ENCODE measurements at regions not wholly inside any gene's neighbourhood (a gene's known extent, or its start where the extent isn't known, plus 50 kb on each side); places are given as distances from the start of the nearest gene placed in this dataset.

- TF ChIP-seq, protein P1, sequence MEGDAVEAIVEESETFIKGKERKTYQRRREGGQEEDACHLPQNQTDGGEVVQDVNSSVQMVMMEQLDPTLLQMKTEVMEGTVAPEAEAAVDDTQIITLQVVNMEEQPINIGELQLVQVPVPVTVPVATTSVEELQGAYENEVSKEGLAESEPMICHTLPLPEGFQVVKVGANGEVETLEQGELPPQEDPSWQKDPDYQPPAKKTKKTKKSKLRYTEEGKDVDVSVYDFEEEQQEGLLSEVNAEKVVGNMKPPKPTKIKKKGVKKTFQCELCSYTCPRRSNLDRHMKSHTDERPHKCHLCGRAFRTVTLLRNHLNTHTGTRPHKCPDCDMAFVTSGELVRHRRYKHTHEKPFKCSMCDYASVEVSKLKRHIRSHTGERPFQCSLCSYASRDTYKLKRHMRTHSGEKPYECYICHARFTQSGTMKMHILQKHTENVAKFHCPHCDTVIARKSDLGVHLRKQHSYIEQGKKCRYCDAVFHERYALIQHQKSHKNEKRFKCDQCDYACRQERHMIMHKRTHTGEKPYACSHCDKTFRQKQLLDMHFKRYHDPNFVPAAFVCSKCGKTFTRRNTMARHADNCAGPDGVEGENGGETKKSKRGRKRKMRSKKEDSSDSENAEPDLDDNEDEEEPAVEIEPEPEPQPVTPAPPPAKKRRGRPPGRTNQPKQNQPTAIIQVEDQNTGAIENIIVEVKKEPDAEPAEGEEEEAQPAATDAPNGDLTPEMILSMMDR (IDR thresholded peaks at IDR 0.05; ENCODE audit: extremely low read depth, missing control alignments), result no peak
- no peak for DNase-seq (ENCODE audit: low spot score)
These were observed 966.1 kb downstream of the FSCB start for GRCh38 chr14:43540948-43541347.

- TF ChIP-seq, protein P1 (IDR thresholded peaks at IDR 0.05; ENCODE audit: extremely low read depth, missing control alignments), result no peak
- no peak for DNase-seq (ENCODE audit: low spot score)
These were observed 967.9 kb downstream of the FSCB start for GRCh38 chr14:43539210-43539609.

GRCh38 chr14:43535231-43535838, 971.7 kb downstream of the FSCB start:
- TF ChIP-seq, protein P1 (IDR thresholded peaks at IDR 0.05; ENCODE audit: extremely low read depth, missing control alignments), result no peak
- no peak for DNase-seq (ENCODE audit: low spot score)

- no peak for DNase-seq (ENCODE audit: low spot score)
- TF ChIP-seq, protein P1 (IDR thresholded peaks at IDR 0.05; ENCODE audit: extremely low read depth, missing control alignments), result no peak
These were observed 974.2 kb downstream of the FSCB start for GRCh38 chr14:43532825-43533416.

DNA sequence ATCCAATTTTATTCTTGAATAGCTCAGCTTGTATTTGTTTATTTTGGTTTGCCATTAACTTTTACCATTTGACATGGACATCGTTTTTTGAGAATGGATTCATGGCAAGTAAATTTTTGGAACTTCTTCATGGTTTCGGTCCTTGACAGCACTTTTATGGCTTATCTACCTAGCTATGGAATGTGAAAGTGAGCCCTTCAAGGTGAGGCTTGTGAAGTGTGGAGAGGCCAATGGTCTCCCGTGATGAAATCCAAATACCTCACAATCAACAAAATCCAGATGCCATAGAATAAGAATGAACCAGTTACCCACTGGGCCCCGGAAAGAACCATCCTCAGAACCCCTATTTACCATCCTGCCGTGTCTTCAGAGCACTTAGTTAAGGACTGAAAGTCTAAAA, 978.8 kb downstream of the FSCB start:
- TF ChIP-seq, protein P1 (IDR thresholded peaks at IDR 0.05; ENCODE audit: extremely low read depth, missing control alignments), result no peak

GRCh38 chr14:43525658-43526057, 981.4 kb downstream of the FSCB start:
- no peak for DNase-seq (ENCODE audit: low spot score)
- TF ChIP-seq, protein P1 (IDR thresholded peaks at IDR 0.05; ENCODE audit: extremely low read depth, missing control alignments), result no peak

More for the DNA sequence above, 978.8 kb downstream of the FSCB start:
- DNase-seq (ENCODE audit: low spot score), result no peak

DNA sequence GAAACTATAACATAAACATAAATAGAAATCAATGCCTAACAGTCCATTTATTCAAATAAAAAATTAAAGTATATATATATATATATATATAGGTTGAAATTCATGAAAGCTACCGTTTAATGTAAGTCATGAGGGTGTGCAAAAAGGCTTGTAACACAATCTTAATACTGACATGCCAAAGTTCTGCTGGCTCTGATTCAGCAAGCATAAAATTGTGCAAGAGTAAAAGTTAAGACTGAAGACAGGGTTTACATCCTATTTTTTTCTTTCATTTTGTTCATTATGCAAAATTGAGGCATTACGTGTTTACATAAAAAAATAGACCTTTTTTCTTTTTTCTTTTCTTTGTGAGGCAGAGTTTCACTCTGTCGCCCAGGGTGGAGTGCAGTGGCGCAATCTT, 984.2 kb downstream of the FSCB start:
- no peak for DNase-seq (ENCODE audit: low spot score)
- TF ChIP-seq, protein P1 (IDR thresholded peaks at IDR 0.05; ENCODE audit: extremely low read depth, missing control alignments), result no peak

Data from GM20000 (cell line).